HG02623 (cell line): ENCODE measurements at regions not wholly inside any gene's neighbourhood (a gene's known extent, or its start where the extent isn't known, plus 50 kb on each side); places are given as distances from the start of the nearest gene placed in this dataset.

Experiments
- ATAC-seq: cut with Tn5 transposase; IDR thresholded peaks from one replicate; pipeline ENCODE4 v1.9.1; 2021; ENCODE audit warnings: moderate library complexity; ENCODE audit not compliant: unreplicated experiment

DNA sequence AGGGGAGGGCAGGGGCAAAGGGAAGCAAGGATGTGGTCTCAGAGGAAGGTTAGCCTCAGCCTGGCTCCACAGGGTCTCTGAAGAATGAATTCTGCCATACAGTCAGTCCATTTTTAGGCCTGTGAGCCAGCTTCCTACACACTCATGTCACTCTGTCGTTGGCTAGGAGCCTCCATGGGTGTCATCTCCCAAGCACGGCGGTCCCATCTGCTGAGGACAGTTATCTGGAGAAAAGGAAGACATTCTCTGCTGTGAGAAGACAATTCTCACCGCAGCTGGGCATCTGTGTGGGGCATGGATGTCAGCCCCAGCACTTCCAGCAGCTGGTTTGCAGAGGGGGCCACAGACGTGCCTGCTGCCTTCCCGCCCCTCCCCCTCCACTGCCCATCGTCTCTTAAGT lies 167.6 kb downstream of the LINC00237 start:
- ATAC-seq: no peak

DNA sequence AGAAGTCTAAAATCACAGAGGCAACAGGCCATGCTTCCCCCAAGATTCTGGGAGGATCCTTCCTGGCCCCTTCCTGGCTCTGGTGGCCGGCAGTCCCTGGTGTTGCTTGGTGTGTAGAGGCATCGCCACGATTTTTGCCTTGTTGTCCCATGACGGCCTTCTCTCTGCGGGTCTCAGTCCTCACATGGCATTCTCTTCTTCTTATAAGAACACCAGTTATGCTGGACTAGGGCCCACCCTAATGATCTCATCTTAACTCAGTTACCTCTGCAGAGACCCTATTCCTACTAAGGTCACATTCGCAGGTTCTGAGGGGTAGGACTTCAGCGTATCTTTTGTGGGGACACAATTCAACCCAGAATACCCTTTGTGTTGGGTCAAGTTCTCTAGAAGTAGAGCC lies 168.0 kb downstream of the LINC00237 start:
- no peak for ATAC-seq

DNA sequence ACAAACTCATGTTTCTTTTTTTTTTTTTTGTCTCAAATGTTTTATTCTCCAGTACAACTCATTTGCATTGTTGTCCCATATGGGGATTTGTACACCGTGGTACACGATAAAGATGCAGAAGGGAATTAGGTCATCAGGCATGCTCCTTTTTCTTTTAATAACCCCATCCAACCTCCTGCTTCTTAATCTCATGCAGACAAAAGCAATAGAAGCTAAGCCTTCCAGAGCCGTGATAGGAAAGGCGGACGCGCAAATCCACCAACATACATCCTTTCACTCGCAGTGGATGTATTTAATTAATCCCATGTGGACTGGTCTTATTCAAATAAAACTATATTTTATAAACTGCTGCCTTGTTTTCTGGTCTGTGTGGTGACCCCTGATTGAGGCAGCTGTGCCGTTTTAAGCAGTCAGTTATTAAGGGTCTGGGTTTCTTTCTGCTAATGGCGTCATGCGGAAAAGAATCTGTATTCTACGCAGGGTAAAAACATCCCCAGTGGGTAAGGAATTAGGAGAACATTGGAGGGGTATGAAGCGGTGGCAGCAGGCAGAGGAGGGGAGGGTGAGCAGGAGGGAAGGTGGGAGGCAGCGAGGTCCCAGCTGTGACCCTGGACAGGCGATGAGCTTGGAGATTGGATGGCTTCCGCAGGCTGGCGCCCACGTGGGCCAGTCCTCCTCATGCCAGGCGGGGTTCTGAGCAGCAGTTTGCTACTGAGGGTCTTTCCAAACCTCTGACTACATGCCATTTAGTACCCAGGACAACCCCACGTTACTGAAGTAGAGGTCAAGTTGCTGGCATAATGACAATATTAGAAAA lies 172.8 kb downstream of the LINC00237 start:
- ATAC-seq: no peak

DNA sequence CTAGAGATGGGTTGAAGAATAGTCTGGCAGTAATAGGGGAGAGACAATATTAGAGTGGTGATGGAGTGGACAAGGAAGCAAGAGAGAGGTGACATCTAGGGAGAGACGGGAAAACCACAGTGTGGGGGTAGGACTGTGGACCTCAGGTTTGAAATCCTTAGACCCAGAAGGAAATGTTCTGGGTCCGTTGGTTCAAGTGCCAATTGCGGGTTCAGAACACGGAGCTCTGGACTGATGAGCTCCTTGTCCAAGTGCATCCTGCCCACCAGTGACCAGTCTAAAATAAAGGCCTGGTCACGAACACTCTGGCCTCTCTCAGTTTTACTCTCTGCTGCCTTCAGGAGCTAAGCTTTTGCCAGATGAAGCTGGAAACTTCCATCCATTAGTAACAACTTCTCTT lies 174.0 kb downstream of the LINC00237 start:
- no peak for ATAC-seq

DNA sequence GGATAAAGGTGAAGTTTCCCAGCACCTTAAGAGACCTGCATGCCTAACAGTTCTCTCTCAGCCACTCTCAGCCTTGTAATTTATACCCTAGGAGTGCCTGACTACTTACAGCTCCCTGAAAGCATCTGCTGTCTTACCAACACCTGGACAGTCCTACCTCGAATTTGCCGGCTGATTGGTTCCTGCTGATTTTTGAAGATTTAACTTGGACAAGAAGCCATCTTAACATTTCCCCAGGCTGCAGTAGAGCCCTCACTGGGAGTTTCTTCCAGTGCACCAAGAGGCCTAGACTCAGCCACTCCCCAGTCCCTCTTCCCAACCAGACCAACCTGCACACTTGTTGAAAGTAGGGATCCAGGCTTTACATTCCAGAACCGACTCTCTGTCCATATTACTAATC lies 174.5 kb downstream of the LINC00237 start:
- no peak for ATAC-seq

DNA sequence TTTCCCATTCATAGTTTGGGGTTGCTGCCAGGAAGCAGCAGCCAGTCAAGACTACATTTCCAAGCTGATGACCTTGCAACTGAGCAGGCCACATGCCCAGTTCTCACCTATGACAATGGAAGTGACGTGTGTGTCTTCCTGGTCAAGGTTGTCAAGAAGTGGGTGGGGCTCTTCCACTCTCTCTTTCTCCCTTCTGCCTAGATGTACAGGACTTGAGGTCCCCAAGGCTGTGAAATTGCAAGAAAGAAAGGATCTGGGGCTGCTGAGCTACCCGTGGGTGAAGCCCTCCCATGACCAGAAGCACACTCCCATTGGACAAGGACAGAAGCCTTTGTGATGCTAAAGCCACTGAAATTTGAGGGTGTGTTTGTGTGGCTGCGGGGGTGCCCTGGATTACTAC lies 175.1 kb downstream of the LINC00237 start:
- ATAC-seq: no peak

DNA sequence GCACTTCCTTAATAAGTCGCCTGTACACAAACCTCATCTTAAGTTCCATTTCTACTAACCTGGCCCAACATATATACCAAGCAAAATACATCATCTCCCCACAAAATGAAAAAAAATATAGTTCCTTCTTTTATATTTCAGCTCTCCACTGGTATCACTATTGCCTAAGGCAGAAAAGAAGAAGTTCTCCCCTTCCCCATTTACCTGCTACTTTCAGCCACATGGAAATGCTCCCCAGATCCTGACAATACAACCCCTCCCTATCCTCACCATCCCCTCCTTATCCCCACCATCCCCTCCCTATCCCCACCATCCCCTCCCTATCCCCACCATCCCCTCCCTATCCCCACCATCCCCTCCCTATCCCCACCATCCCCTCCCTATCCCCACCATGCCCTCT lies 175.7 kb downstream of the LINC00237 start:
- ATAC-seq: no peak

DNA sequence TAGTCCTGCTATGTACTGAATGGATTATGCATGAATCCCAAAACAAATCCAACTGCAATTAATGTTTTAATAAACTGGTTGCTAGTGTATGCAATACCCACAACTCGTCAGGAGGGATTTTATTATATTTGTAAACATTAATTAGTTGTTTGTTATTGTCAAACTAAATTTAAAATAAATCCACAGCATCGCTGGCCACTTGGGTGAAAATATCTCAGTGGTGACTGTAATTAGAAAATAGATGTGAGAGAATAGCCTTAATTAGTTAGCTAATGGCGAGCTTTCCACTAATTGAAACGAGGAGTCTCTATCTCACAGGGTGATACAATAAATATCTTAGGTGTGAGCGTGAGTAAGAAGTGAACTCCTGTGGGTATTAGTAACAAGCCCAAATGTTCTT lies 176.8 kb downstream of the LINC00237 start:
- no peak for ATAC-seq

DNA sequence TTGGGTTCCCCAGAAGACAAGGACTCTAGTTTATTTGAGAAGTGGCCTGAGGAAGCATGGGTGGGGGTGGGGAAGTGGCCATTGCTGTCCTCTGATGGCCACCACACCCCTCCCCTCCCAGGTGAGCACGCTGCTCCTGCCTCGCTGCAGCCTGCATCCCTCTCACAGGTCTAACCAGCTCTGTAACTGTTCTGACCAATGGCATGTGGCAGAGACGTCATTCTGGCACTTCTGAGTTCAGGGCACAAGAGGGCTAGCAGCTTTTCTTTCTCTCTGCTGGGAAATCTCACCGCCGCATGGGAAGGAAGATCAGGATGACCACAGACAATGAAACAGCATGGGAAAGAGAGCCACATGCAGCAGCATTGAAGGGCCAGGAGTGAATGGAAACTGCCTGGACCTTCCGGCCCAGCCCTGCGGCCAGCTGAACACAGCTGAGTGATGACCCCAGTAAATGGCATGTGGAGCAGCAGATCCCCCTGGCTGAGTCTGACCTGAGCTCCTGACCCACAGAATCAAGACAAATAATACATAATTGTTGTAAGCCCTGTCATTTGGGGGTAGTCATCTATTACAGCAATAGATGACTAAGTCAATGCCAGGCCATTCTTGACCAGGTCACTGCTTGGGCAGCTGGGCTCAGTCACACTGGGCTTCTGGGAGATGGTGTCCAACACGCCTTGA lies 179.8 kb downstream of the LINC00237 start:
- no peak for ATAC-seq

DNA sequence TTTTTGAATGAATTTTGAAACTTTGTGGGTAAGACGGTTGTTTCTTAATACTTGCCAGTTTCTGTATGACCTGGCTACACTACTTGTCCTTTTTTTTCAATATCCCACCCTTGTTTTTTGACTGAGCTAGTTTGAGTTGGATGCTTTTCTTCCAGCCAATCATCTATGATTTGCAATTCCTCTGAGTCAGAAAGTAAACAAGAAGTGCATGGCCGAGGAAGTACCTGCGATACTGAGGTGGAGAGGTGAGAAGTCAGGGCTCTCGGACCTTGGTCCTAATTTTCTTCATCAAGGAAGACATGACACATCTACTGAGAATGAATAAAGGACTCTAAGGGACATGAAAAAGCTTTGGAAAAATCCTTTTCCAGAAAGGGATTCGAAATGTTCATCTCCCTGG lies 185.7 kb downstream of the LINC00237 start:
- no peak for ATAC-seq

DNA sequence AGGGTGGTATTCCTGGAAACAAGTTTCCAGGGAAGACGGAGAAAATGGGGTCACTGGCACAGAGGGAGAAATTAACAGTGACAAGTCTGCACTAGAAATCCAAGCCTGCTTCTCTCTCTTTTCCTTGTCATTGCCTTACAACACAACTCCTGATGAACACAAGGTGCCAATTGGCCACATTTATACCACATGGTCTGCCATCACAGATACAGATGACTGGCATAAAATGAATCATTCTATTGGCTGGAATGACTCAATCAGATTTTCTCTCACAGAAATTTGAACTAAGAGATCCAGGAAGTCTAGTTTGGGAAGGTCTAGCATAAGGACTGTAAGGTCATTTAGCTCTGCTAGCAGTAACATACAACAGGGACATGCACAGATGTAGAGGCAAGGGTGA lies 190.3 kb downstream of the LINC00237 start:
- no peak for ATAC-seq

DNA sequence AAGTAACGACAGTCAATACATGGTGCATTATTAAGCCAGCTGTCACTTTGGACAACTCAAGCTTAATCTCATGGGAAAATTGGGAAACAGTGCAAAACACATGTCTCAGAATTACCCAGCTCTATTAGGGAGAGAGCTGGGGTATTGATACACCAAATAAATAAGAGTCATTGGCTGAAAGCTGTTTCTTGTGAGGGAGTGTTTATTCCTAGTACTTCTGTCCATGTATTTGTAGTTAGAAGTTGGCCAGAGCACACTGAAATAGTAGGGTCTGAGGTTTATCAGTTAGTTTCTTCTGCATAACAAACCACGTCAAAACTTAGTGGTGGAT lies 192.0 kb upstream of the RALGAPA2 start:
- ATAC-seq: no peak

DNA sequence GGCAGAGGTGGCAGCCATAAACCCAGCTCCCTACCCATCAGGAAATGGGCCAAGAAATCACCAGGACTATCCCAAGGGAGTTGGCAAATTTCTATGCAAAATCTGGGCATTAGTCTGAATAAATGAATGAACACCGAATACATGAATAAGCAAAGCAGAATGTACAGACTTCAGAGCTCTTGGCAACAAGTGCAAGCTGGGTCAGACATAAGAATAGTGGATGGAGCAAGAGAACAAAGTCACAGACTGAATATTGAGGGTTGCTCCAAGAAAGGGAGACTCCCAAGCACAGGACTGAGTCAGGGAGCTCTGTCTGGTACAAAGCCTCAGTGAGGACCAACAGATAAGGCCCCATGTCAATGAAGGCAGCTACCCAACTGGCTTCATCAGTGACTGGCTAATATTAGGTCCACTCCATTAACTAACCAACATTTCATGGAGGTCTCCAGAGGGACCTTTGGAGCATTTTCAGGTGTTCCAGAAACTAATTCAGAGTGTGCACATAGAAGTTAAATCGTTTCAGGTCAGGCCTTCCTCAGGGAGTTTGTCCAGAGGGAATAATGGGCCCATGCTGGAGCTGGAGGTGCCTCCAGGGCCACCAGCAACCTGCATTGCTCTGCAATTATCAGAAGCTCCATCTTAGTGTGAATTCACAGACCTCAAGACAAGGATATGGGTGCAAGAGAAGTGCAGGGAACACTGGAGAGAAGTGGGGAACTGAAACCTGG lies 191.5 kb upstream of the RALGAPA2 start:
- ATAC-seq: no peak

DNA sequence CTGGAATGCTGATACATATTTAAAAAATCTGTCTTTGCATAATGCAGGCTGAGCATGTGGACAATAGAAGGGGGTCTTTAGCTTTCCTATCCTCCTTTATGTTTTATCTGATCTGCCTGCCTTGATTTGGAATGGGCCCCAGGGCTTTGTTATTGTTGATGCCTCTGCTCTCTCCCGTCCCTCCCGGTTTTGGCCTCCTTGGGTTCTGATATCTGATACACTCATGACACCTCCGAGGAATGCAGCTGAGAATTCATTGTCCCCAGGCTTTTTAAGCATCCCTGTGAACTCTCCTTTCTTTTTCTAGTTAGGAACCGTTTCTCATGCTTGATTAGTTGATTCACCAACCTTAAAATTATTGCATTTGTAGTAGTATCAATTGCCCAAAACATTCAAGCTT lies 185.5 kb upstream of the RALGAPA2 start:
- ATAC-seq: no peak

DNA sequence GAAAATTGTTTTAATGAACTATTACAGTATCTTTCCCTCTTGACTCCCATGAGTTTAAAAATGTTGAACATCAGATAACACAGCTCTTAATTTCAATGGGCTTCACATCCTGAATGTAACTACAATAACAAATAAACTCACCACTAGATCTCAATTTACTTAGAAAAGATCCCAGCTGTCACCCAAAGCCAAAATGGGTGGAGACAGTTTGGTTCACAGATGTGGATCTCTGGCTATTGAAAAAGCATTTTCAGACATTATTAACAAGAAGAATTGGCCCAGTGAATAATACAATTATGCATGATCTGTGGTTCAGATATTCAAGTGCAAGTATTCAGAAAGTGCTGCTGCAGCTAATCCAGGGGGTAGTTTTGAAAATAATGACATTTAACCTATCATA lies 184.7 kb upstream of the RALGAPA2 start:
- no peak for ATAC-seq

DNA sequence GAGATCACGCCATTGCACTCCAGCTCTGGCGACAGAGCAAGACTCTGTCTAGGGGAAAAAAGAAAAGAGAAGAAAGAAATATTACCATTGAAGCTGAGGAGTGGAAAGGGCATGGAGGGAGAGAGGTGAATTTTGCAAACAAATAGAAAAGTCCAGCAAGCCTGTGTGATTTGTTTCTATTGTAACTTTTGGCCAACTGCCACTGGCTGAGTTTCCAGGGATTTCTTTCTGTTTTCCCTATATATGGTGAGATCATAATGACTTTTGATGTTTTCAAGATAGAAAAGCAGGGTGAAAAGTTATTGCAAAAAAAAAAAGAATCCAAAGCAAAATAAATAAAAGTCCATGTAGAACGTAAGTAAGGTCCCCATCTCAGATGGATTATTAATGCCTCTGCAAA lies 184.2 kb upstream of the RALGAPA2 start:
- no peak for ATAC-seq

DNA sequence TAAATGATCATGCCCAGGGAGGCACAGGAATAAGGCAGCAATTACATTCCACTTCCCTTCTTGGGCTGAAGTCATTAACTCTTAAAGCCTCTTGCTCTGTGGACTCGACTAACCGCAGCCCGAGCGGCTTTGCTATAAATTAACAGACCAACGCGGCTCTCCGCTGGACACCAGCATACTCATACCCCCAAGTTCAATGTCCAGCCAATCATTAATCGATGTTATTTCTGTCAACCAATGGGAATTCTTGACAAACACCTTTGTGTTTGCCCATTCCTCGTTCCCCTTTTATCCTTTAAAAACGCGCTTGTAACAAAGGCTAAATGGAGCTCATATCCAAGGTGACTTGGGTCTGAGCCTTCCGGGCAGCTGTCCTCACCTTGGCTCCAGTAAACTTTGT lies 183.1 kb upstream of the RALGAPA2 start:
- no peak for ATAC-seq

DNA sequence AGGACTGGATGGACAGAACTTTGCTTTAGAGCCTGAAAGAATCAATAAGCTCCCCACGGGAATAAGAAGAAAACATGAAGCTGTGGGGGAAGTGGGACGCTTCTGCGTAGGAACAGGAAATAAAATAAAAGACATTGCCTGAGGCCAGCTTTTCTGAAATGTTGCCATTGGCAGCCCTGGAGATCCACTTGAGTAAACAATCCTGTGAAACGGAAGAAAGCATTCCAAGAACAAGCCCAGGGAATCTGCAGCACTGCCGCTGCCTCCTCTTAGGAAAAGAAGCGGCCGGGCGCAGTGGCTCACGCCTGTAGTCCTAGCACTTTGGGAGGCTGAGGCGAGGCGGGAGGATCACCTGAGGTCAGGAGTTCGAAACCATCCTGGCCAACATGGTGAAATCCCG lies 182.3 kb upstream of the RALGAPA2 start:
- no peak for ATAC-seq

DNA sequence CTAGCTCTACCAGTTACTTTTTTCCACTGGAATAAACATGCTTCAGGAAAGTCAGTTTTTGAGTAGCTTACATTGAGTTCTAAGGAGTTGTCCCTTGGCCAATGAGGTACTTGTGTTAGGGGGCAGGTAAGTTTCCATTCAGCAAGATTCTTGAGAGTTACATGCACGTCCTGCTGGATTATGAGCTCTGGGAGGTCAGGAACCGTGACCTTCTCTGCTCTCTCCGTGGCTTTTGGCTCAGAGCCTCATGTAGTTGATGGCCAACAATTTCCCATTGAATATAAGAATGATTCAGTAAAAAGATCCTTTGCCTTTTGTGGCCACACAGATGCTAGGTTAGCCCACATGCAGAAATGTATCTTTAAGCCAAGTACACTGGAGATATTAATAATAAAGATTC lies 181.8 kb upstream of the RALGAPA2 start:
- no peak for ATAC-seq

DNA sequence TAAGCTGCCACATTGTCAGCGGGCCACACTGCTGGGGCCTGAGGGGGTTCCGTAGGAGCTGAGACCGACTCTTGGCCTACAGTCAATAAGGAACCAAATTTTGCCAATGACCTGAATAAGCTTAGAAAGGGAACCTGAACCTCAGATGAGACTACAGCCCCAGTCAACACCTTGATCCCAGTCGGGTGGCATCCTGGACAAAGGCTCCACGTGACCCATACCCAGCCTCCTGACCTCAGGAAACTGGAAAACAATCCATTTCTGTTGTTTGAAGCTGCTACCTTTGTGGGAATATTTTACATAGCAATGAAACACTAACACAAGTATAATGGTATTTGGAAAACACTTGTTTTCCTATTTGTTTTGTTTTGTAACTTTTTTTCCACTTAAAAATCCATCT lies 179.9 kb upstream of the RALGAPA2 start:
- ATAC-seq: no peak

DNA sequence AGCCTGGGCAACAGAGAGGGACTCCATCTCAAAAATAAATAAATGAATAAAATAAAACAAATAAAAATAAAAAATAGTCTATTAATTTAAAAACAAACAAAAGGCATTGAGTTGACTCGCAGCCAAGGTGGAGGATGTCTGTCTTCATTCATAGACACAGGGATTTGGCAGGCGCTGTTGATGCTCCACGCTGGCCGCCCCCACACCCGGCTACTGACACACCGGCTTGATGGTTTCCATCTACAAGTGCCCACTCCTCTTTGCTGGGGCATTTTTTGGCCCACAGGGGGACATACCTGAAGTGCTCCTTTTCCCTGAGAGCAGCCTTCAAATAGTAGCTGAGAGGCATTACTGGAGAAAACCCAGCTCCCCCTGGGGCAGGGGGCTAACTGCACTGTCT lies 178.3 kb upstream of the RALGAPA2 start:
- no peak for ATAC-seq

DNA sequence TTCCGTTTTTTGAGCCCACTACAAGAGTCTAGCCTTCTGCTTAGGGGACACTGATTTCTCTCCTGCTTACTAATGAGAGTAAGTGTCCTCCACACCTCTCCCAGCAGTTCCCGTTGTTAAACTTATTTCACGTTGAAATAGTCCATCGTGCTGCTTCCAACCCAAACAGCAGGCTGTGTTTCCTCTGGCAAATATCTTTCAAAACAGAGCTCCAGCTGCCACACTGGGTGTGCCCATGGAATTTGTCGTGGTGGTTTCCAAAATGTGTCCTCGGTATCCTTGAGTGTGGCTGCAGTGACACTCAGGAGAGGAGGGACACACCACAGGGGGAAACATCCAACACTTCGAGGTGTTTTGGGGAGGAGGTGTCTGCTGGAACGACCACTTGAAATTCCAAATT lies 176.5 kb upstream of the RALGAPA2 start:
- ATAC-seq: no peak
